HAP-1 (cell line): ENCODE measurements at regions not wholly inside any gene's neighbourhood (a gene's known extent, or its start where the extent isn't known, plus 50 kb on each side); places are given as distances from the start of the nearest gene placed in this dataset.

Source experiments
- DNase-seq, 2 experiments: peaks; one replicate each; pipeline ENCODE4 v3.0.0-alpha.2; 2016 to 2020; ENCODE audit warnings: low spot score in 2 of 2
- H3K27me3 ChIP-seq: fragments of 250-450 bp; sonication (Bioruptor Pico); 2 replicates; pipeline ENCODE4 v1.5.1; 2020; ENCODE audit warnings: low read depth, mild to moderate bottlenecking, moderate library complexity
- H3K36me3 ChIP-seq: fragments of 250-450 bp; sonication (Bioruptor Pico); replicated peaks from 2 replicates; pipeline ENCODE4 v1.5.1; 2020; ENCODE audit warnings: mild to moderate bottlenecking
- H3K4me1 ChIP-seq: fragments of 250-450 bp; sonication (Bioruptor Pico); 2 replicates; pipeline ENCODE4 v1.5.1; 2020; ENCODE audit warnings: mild to moderate bottlenecking
- H3K4me3 ChIP-seq: fragments of 250-450 bp; sonication (Bioruptor Pico); 2 replicates; pipeline ENCODE4 v1.5.1; 2020; ENCODE audit warnings: mild to moderate bottlenecking, moderate library complexity
- H3K9me3 ChIP-seq: fragments of 250-450 bp; sonication (Bioruptor Pico); 2 replicates; pipeline ENCODE4 v1.5.1; 2020; ENCODE audit warnings: mild to moderate bottlenecking, moderate library complexity
- in situ Hi-C: fragments of 300-500 bp; cut with MboI; formaldehyde crosslinking; loops from 3 replicates; pipeline ENCODE4 v1.14.3; 2020; ENCODE audit warnings: low sequenced_read_pairs, inconsistent platforms, mixed read lengths

GRCh38 chr5:73295921-73296320 is 122.9 kb downstream of the TMEM174 start:
- H3K4me3 ChIP-seq: no peak overlapping the region
- peaks cover 3% of the 10 kb centered on the region; the same call in 1 of the 2 replicates for H3K9me3 ChIP-seq
- H3K4me1 ChIP-seq: no peaks in the 10 kb centered on the region; the same call in 1 of the 2 replicates
- no peaks in the 10 kb centered on the region for H3K36me3 ChIP-seq
- peaks cover 7% of the 10 kb centered on the region; the same call in 1 of the 2 replicates for H3K27me3 ChIP-seq
- in situ Hi-C loops: no loop called here
- DNase-seq: no peak

GRCh38 chr5:73295447-73295846 is 122.5 kb downstream of the TMEM174 start:
- H3K27me3 ChIP-seq: peaks cover 7% of the 10 kb centered on the region; the same call in 1 of the 2 replicates
- DNase-seq: peak in 1 of 2 experiments; percentile 8
- in situ Hi-C loops: no loop called here
- H3K4me3 ChIP-seq: no peak overlapping the region
- peaks cover 1% of the 10 kb centered on the region; the same call in 1 of the 2 replicates for H3K9me3 ChIP-seq
- no peaks in the 10 kb centered on the region; the same call in 1 of the 2 replicates for H3K4me1 ChIP-seq
- no peaks in the 10 kb centered on the region for H3K36me3 ChIP-seq

GRCh38 chr5:73292816-73293459 is 119.9 kb downstream of the TMEM174 start:
- no peak for DNase-seq
- Histone ChIP-seq H3K36me3 (no peaks in the 10 kb centered on the region), H3K9me3 (no peaks in the 10 kb centered on the region), H3K4me3 (no peak overlapping the region), H3K4me1 (no peaks in the 10 kb centered on the region; the same call in 1 of the 2 replicates), H3K27me3 (no peaks in the 10 kb centered on the region; the same call in 1 of the 2 replicates)
- in situ Hi-C loops: no loop called here

- Histone ChIP-seq H3K9me3 (peaks cover 8% of the 10 kb centered on the region; the same call in 1 of the 2 replicates), H3K4me3 (no peak overlapping the region), H3K27me3 (no peaks in the 10 kb centered on the region; the same call in 1 of the 2 replicates), H3K36me3 (no peaks in the 10 kb centered on the region), H3K4me1 (no peaks in the 10 kb centered on the region; the same call in 1 of the 2 replicates)
- DNase-seq: no peak
- in situ Hi-C loops: no loop called here
Observed at GRCh38 chr5:73291873-73292272, 118.9 kb downstream of the TMEM174 start.

- H3K4me3 ChIP-seq: no peak overlapping the region
- H3K36me3 ChIP-seq: no peaks in the 10 kb centered on the region
- no peaks in the 10 kb centered on the region; the same call in 1 of the 2 replicates for H3K27me3 ChIP-seq
- peaks cover 8% of the 10 kb centered on the region; the same call in 1 of the 2 replicates for H3K9me3 ChIP-seq
- no peak for DNase-seq
- in situ Hi-C loops: no loop called here
- H3K4me1 ChIP-seq: no peaks in the 10 kb centered on the region
Observed at GRCh38 chr5:73290242-73290641, 117.2 kb downstream of the TMEM174 start.

GRCh38 chr5:73288803-73289720 is 116.1 kb downstream of the TMEM174 start:
- DNase-seq: no peak
- Histone ChIP-seq H3K4me1 (no peaks in the 10 kb centered on the region), H3K27me3 (no peaks in the 10 kb centered on the region; the same call in 1 of the 2 replicates), H3K4me3 (no peak overlapping the region), H3K9me3 (peaks cover 8% of the 10 kb centered on the region; the same call in 1 of the 2 replicates), H3K36me3 (no peaks in the 10 kb centered on the region)
- in situ Hi-C loops: no loop called here

- Histone ChIP-seq H3K36me3 (no peaks in the 10 kb centered on the region), H3K4me1 (peaks cover under 1% of the 10 kb centered on the region), H3K4me3 (no peak overlapping the region), H3K9me3 (peaks cover 8% of the 10 kb centered on the region; the same call in 1 of the 2 replicates), H3K27me3 (no peaks in the 10 kb centered on the region; the same call in 1 of the 2 replicates)
- no peak for DNase-seq
- in situ Hi-C loops: no loop called here
Observed at GRCh38 chr5:73286896-73287295, 113.9 kb downstream of the TMEM174 start.

GRCh38 chr5:73284985-73285384 is 112.0 kb downstream of the TMEM174 start:
- Histone ChIP-seq H3K4me3 (no peak overlapping the region), H3K9me3 (peaks cover 8% of the 10 kb centered on the region; the same call in 1 of the 2 replicates), H3K4me1 (peaks cover 13% of the 10 kb centered on the region), H3K36me3 (no peaks in the 10 kb centered on the region), H3K27me3 (no peaks in the 10 kb centered on the region)
- in situ Hi-C loops: no loop called here
- DNase-seq: no peak

- no peak overlapping the region for H3K4me3 ChIP-seq
- peaks cover 13% of the 10 kb centered on the region for H3K4me1 ChIP-seq
- H3K36me3 ChIP-seq: no peaks in the 10 kb centered on the region
- in situ Hi-C loops: no loop called here
- no peaks in the 10 kb centered on the region for H3K27me3 ChIP-seq
- peaks cover 8% of the 10 kb centered on the region; the same call in 1 of the 2 replicates for H3K9me3 ChIP-seq
- DNase-seq: no peak
Observed at GRCh38 chr5:73284220-73284795, 111.3 kb downstream of the TMEM174 start.

GRCh38 chr5:73282923-73283322 is 109.9 kb downstream of the TMEM174 start:
- H3K36me3 ChIP-seq: no peaks in the 10 kb centered on the region
- in situ Hi-C loops: no loop called here
- H3K4me3 ChIP-seq: no peak overlapping the region

GRCh38 chr5:73282383-73282782 is 109.4 kb downstream of the TMEM174 start:
- in situ Hi-C loops: no loop called here
- no peak for DNase-seq
- H3K4me3 ChIP-seq: no peak overlapping the region
- no peaks in the 10 kb centered on the region for H3K27me3 ChIP-seq
- H3K9me3 ChIP-seq: peaks cover 6% of the 10 kb centered on the region; the same call in 1 of the 2 replicates
- peaks cover 13% of the 10 kb centered on the region for H3K4me1 ChIP-seq
- H3K36me3 ChIP-seq: no peaks in the 10 kb centered on the region

More at GRCh38 chr5:73282923-73283322, 109.9 kb downstream of the TMEM174 start:
- Histone ChIP-seq H3K27me3 (no peaks in the 10 kb centered on the region), H3K4me1 (peaks cover 13% of the 10 kb centered on the region), H3K9me3 (peaks cover 8% of the 10 kb centered on the region; the same call in 1 of the 2 replicates)
- no peak for DNase-seq

- peak; percentile 89 for DNase-seq
- in situ Hi-C loops: no loop called here
- H3K9me3 ChIP-seq: no peaks in the 10 kb centered on the region
- no peaks in the 10 kb centered on the region for H3K36me3 ChIP-seq
- H3K4me1 ChIP-seq: peaks cover 13% of the 10 kb centered on the region
- H3K27me3 ChIP-seq: no peaks in the 10 kb centered on the region
- H3K4me3 ChIP-seq: no peak overlapping the region
Observed at GRCh38 chr5:73280821-73281746, 108.1 kb downstream of the TMEM174 start.
